ENCODE measurements at regions not wholly inside any gene's neighbourhood (a gene's known extent, or its start where the extent isn't known, plus 50 kb on each side); places are given as distances from the start of the nearest gene placed in this dataset.

DNA sequence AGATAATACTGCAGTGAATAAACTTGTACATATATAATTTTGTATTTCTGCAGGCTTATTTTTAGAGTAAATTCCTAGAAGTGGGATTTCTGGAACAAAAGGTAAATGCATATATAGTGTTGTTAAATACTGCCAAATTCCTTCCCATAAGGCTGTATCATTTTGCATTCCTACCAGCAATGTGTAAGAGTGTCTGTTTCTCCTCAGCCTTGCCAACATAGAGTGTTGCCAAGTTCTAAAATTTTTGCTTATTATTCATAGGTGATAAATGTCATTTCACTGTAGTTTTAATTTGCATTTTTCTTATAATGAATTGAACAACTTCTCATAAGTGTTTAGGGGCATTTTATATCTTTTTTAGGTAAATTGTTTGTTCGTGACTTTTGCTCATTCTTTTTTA is 174.2 kb upstream of the ZBED5 start:
- TF ChIP-seq SUZ12 (IDR thresholded peaks at IDR 0.05), result no peak
- TF ChIP-seq HDGF (IDR thresholded peaks at IDR 0.05; ENCODE audit: borderline replicate concordance), result no peak
- no peak for TF ChIP-seq SP1 (IDR thresholded peaks at IDR 0.05)
- no peak for TF ChIP-seq ELF4 (IDR thresholded peaks at IDR 0.05)
